ENCODE measurements at regions not wholly inside any gene's neighbourhood (a gene's known extent, or its start where the extent isn't known, plus 50 kb on each side); places are given as distances from the start of the nearest gene placed in this dataset.

GRCh38 chr10:84076540-84077195 lies 62.6 kb upstream of the GHITM start:
- TF ChIP-seq CTCF (IDR thresholded peaks at IDR 0.05) (peak; percentile 27), ZFX (IDR thresholded peaks at IDR 0.05; ENCODE audit: borderline replicate concordance) (no peak)
